GM18498 (cell line): ENCODE measurements at regions not wholly inside any gene's neighbourhood (a gene's known extent, or its start where the extent isn't known, plus 50 kb on each side); places are given as distances from the start of the nearest gene placed in this dataset.
A peak's percentile ranks its signal among the peaks of the same experiment; 100 is the strongest.
"Not testable (repeated sequence)": the region's sequence is repeated elsewhere in the genome, so short reads cannot be mapped to it uniquely, and the experiment has no call there.

Experiments used
- ATAC-seq: cut with Tn5 transposase; IDR thresholded peaks from one replicate; pipeline ENCODE4 v1.9.1; 2021; ENCODE audit warnings: mild to moderate bottlenecking, moderate library complexity; ENCODE audit not compliant: unreplicated experiment

DNA sequence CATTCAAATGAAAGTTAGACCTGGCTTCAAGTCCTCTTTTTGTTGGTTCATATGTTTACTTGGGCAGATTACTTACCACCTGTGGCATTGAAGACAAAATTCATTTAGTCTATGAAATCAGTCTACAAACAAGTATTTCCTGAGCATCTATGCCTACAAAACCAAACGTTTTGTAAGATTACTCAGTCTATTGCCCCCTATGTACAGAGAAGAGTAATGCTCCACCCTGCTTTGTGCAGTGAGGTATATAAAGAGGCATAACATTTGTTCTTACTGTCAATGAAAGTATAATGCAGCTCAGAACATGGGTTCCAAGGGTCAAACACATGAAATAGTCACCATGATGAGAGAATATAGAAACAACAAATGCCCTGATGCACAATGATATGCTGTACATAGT is 580.7 kb downstream of the KIF4B start:
- no peak for ATAC-seq

DNA sequence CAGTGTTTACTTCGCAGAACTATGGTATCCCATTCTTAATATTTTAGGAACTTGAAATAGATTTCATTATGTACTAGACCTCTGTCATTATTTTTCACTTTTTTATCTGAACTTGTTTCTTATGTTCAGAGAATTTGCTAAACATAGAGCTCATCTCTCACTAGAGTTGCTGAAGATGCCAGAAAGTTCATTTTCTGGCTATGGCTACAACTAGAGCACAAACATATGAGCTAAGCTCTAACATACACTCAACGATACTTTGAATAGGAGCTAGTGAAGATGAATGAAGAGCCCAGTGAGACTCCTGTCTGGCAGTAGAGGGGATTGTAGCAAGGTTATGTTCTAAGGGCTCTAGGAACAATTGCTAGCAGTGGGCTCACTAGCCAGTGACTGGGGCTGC is 582.2 kb downstream of the KIF4B start:
- ATAC-seq, result no peak

DNA sequence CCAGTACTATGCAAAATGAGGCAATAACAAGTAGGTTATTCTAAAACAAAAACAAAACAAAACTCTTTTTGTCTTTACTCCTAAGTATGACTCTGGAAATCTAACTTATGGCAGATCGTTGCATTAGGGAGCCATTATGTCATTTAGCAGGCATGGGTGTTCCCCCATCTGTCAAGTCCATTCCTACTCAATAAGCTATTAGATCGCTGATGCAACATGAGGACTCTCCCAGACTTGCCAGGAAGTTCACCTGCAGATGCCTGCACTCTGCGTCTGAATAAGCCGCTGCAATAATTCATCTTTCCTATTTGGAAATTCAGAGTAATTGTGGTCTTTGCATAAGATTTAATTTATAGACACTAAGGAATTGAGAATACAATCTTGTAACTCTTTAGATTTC is 585.0 kb downstream of the KIF4B start:
- no peak for ATAC-seq

DNA sequence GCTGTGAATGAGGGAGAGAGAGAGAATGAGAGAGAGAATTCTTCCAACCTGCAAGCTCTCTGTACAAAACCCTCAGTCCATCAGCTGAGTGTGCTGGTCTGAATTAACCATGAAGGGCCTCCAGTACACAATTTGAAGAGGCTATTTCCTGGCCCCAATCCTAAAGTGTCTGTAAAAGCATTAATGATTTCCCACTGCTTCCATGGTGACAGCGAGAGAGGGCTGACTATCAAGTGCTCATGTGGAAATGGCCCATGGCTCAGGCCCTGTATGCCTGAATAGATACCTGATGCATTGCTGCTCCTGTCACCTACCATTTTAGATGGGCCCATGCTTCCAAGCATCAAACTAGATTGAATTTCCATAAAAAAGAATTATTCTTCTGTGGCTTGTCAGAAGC is 592.4 kb downstream of the KIF4B start:
- no peak for ATAC-seq

DNA sequence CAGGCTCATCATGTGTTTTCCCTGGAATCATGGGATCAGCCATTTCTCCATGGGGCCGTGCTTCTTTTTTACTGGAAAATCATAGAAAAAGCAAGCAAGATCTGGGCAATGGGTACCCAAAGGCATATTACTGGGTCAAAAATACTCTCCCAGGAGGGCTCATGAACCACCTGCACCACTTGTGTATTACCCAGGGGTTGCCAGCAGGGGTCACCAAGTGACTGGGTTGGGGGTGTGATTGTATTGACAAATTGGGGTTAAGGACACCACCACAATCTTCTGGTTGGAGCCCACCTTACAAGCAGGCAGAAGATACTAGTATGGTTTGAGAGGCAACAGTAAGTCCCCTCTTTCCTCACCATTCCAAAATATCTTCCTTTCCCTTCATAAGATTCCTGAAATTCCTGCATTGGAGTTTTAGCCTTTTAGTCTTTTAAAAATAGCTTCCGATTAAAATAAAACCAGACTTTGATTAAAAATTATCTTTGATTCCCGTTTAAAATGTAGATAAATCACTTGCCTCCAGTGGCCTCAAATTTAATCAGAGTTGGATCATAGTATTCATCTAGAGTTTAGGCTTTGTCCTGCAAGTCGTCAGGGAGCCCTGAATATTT is 603.3 kb downstream of the KIF4B start:
- ATAC-seq, result peak; percentile 79

DNA sequence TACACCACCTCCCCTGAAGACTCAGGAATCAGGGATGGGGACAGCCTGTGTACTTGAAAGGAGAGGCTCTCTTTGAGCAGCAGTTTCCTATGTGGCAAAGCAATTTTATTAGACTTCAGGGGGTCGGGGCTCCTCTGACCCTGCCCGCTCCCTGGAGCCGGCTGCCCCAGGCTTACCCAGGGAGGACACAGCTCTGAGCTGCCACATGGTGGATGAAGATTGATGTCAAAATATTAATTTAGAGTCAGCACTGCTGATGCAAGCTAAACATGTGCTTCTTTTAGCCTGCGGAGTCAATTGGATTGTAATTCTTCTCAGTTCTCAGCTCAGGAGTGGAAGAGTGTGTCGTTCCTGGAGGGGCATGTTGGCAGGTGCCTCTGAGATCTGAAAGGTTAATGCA is 606.1 kb downstream of the KIF4B start:
- ATAC-seq, result no peak

DNA sequence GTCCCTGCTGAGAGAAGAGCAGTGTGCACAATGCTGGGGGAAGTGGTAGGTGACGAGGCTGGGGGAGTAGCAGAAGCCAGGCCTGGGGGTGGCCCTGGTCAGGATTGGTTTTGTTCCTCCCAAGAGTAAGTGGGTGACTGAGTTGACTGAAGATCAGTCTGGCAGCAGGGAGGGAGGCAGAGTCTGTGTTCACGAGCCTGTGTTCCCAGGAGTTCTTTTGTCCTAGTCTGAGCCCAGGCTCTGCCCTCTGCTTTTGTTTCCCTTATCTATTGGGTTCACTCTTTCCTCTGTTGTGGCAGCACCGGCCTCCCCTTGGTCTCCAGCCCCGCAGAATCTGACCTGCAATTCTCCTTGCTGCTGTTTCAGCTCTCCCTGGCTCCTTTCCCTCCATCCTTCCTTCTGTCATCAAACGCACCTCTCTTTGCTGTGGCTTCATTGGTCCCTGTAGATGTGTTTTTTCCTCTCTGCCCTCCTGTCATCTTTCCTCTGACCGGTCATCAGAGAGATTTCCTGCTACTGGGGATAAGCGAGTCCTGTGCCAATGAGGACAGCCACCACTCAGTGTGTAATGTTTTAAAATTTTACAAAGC is 607.4 kb downstream of the KIF4B start:
- no peak for ATAC-seq

DNA sequence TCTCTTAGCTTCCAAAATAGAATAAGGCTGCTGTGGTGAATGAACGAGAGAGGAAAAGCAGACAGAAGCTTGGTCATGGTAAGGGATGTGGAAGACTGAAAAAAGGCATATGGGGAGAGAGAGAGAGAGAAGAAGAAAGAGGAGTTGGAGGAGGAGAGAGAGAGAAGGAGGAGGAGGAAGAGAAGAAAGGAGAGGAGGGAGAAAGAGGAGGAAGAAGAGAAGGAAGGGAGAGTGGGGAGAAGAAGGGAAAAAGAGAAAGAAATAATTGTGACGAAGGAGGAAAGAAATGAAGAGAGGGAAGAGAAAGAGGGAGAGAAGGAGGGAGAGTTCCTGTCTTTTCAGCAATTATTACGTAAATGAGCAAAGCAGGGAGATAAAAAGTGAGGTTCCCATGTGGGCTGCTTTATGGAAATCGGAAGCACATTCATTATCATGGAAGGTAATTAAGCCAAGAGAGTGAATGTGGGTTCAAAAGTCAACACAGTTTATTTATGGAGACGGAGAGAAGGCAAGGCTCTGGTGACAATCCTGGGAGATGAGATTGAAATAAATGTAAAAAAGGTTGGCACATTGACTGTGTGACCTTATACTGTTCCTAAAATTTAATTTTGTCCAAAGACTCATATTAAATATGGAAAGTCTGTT is 611.2 kb downstream of the KIF4B start:
- no peak for ATAC-seq

DNA sequence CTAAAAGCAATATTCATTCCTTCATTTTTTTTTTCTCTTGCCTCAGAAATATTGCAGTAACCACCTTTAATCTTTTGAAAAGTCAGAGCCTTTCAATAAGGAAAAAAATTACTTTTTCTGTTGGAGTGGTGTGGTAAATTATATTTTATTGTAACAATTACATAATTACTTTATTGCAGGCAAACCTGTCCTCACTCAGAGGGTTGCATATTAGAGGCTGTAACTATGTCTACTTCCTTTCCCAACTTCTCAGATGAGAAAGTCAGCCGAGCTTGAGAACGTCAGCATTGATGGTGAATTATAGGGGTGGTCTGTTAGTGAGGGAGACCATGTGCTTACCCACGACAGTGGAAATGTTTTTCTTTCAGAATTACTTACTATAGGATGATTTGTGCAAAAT is 611.8 kb downstream of the KIF4B start:
- ATAC-seq, result no peak

DNA sequence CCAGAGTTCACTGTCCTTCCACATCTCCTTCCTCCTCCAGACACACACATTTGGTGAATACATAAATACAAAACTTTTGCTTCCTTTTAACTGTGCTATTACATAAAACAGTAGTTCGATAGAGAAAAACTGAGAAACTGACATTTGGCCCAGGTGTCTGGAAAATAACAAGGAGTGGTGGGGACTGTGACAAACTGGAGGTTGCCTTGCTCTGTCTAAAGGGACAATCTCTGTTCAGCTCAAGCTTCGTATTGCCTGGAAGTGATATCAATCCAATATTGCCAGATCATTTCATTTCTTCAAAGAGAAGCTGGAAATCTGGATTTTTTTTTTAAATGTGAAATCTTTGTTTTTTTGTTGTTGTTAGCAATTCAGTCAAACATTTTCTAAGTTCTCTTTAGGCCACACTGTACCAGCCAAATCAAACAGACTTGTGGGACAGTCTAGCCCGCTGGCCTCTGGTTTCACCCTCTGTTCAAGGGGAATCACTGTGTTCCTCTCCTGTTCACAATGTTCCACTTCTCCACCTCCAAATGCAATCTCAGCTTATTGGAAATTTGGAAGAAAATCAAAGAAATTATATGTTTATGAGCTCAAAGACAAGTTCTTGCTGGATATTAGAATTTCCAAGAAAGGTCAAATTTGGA is 612.5 kb downstream of the KIF4B start:
- ATAC-seq, result no peak

DNA sequence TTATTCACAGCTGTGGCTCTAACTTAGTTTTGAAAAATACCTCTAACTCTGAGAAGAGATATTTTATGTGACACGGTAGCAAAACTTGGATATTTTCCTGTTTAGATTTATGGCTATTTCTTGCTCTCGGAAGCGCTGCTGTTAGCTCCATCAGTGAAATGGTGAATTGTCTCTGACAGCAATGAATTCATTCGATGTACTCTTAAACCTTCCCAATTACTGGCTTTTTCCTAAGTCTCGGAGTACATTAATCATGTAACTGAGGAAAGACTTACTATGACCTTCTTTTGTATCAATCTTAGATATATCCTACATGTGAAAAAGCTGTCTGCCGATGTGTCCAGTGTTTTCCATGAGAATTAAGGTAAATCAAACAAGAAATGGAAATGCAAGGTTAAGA is 613.0 kb downstream of the KIF4B start:
- no peak for ATAC-seq

DNA sequence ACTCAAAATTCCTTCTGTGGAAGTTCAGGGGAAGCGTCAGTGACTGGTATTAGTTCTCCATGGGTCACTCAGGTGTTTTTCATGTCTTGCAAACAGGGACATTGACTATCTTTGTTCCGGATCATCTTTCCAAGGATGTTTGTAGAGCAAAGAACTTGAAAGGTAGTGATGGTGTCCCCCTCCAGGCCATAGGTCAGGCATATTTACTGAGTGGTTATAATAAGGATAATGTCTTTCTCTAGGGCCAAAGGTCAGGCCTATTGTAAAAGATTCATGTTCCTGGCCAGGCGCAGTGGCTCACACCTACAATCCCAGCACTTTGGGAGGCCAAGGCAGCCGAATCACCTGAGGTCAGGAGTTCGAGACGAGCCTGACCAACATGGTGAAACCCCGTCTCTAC is 614.8 kb downstream of the KIF4B start:
- ATAC-seq, result no peak

DNA sequence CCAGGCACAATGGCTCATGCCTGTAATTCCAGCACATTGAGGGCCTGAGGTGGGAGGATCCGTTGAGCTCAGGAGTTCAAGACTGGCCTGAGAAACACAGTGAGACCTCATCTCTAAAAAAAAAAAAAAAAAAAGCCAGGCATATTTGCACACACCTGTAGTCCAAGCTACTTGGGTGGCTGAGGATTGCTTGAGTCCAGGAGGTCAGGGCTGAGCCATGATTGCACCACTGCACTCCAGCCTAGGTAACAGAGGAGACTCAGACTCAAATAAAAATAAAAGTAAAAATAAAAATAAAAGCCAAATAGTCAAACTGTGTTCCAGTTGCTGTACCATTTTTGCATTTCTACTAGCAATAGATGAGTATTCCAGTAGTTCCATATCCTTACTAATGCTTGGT is 616.0 kb downstream of the KIF4B start:
- no peak for ATAC-seq

DNA sequence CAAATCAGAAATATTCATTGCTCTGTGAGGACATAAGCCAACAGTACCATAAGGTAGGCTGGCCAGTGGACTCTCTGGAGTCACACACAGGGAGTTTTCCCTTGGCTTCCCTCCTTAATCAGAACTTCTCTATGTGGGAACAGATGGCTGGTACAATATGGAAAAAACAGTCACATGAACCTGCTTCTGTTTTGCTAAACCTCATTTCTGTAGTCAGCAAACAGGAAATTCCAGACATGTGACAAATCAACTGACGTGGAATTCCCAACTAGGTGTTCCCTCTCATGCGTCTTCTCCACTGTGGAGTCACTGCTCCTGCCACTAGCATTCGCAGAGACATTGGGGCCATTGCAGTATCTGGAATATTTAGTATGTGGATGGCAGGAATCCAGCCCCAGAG is 617.6 kb downstream of the KIF4B start:
- no peak for ATAC-seq

DNA sequence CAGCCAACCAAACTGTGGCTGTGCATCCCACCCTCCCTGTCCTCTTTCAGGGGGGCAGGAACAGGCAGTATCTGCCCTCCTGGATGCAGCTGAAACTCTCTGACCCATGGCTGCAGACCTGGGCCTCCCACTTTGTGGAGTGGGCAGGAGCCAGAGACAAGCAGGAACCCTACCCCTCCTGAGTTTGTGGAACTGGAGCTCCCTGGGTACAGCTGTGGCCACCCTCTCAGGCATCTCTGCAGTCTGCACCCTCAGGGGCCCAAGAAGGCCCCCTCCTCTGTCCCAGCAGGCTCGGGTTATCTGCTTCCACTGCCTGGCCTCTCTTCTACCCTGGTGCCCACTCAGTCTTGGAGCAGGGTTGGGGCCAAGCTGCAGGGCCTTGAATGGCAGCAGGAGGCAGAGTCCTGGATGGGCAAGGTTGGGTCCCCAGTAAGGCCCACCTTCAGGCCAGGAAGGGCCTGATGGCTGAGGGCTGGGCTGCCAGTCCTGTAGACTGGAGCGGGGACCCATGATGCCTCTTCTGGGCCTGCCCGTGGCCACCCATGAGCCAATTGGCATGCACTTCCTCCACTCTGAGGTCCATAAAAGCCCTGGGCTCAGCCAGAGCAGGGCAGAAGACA is 619.9 kb downstream of the KIF4B start:
- no peak for ATAC-seq

DNA sequence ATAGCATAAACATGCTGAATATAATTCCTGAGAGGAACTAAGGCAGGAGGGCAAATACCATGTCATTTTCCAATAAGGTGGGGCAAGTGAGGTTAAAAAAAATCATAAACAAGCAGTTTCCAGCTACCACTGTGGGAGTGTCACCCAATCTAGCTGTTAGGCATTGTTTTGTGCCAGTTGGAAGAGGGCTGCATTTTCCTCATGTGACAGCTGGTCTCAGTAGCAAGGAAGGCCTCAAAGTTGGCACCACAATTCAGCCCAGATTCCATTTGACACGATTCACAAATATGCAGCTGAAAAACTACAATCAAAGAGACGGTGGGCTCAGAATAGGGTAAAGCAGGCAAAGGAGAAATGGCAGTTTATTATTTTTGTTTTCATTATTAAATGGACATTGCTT is 636.1 kb downstream of the KIF4B start:
- ATAC-seq, result no peak

DNA sequence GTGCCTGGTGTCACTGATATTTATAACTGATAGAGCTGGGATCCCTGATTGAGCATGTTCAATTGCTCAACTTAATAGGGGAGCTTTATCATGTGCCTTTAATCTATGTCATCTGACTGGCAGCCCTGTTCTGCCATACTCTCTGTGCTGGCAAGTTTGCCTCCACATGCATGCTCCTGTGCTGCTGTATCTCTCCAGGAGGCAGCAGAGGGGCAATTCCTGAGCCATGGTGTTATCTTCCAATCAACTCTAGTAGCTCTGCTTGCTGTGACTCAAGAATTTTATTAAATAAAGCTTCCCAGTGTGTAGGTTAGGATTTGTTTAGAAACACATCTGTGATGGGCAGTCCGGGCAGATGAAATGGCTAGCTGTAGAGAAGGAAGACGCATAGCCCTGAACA is 642.0 kb downstream of the KIF4B start:
- no peak for ATAC-seq

DNA sequence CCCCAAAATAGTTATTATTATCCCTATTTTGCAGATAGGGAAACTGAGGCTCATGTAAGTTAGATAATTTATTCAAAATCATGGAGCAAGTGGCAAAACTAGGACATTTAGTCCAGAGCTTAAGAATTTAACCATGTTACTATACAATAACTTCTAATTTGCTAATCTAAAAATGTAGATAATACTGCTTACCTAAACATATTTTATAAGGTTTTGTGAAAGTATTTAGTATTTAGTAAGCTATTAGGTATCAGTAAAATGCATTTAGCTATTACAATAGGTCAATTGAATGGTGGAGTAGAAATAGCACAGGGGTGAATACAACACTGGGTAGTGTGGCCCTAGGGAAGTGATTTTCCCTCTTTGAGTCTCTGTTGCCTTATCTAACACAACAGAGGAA is 648.3 kb downstream of the KIF4B start:
- no peak for ATAC-seq

DNA sequence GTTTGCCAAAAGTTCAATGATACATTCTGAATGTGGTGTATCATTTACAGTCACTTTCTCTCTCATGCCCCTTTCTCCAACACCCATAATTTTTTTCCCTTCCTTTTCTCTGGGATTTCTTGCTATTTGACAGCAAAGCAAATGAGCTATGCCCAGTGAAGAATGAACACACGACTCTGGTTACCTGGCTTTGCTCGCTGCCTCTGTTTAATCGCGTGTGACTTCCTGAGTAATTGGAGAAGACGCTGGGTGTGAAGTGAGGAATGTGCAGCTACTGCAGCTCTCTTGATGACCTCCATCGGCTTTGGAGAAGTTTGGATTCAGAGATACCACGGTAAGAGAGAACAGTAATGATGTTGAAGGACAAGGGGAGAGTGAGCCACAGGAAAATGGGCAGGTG is 651.8 kb downstream of the KIF4B start:
- ATAC-seq, result no peak

DNA sequence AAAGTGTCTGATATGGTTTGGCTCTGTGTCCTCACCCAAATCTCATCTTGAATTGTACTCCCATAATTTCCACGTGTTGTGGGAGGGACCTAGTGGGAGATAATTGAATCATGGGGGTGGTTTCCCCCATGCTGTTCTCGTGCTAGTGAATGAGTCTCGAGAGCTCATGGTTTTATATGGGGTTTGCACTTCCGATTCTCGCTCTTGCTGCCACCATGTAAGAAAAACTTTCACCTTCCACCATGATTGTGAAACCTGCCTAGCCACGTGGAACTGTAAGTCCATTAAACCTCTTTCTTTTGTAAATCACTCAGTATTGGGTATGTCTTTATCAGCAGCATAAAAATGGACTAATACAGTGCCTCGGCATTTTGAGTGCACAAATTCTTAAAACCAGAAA is 655.0 kb upstream of the SGCD start:
- not testable (repeated sequence) for ATAC-seq

DNA sequence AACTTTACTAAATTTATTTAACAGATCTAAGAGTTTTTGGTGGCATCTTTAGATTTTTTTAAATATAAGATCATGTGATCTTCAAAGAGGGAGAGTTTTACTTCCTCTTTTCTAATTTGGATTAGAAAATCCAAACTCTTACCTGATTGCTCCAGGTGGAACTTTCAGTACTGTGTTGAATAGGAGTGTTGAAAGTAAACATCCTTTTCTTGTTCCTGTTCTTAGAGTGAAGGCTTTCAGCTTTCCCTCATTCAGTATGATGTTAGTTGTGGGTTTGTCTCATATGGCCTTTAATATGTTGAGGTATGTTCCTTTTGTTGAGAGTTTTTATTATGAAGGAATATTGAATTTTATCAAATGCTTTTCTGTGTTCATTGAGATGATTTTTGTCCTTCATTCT is 650.0 kb upstream of the SGCD start:
- ATAC-seq, result no peak

DNA sequence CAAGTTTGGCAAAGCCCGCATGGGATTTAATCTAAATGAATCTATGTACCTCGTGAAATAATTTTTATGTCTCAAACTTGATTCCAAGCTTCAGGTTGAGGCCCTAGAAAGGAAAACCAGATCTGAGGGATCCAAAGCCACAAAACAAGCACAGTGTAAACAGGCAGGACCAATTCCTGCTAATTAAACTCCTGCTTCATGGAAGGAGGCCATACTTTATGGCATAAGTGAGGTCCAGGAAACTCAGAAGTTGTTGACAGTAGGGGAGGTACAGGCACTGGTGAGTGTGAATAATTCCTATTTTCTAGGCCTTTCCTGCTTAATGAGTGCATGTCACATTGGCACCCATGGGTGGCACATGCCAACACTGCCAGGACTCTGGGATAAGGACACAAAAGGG is 648.6 kb upstream of the SGCD start:
- no peak for ATAC-seq
